HL-60 (cell line): ENCODE measurements at regions not wholly inside any gene's neighbourhood (a gene's known extent, or its start where the extent isn't known, plus 50 kb on each side); places are given as distances from the start of the nearest gene placed in this dataset.

Experiments
- POLR2AphosphoS5 ChIP-seq: IDR thresholded peaks from 2 replicates; pipeline ENCODE4 v1.6.1; 2012; ENCODE audit warnings: low read depth
- TF ChIP-seq, protein P1 (sequence below): IDR thresholded peaks from one replicate; pipeline ENCODE4 v1.5.1; 2011; ENCODE audit warnings: low read length, control low read depth, inconsistent platforms; ENCODE audit not compliant: insufficient read depth

GRCh38 chr5:136516637-136517036 is 151.3 kb upstream of the TRPC7 start:
- TF ChIP-seq, protein P1, sequence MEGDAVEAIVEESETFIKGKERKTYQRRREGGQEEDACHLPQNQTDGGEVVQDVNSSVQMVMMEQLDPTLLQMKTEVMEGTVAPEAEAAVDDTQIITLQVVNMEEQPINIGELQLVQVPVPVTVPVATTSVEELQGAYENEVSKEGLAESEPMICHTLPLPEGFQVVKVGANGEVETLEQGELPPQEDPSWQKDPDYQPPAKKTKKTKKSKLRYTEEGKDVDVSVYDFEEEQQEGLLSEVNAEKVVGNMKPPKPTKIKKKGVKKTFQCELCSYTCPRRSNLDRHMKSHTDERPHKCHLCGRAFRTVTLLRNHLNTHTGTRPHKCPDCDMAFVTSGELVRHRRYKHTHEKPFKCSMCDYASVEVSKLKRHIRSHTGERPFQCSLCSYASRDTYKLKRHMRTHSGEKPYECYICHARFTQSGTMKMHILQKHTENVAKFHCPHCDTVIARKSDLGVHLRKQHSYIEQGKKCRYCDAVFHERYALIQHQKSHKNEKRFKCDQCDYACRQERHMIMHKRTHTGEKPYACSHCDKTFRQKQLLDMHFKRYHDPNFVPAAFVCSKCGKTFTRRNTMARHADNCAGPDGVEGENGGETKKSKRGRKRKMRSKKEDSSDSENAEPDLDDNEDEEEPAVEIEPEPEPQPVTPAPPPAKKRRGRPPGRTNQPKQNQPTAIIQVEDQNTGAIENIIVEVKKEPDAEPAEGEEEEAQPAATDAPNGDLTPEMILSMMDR = no peak
- no peak for TF ChIP-seq POLR2AphosphoS5
